GM10266 (cell line): ENCODE measurements at regions not wholly inside any gene's neighbourhood (a gene's known extent, or its start where the extent isn't known, plus 50 kb on each side); places are given as distances from the start of the nearest gene placed in this dataset.

Source experiments
- DNase-seq: peaks from one replicate; pipeline ENCODE4 v3.0.0; 2012; ENCODE audit errors: extremely low spot score
- CTCF ChIP-seq: IDR thresholded peaks from 2 replicates; pipeline ENCODE4 v1.5.1; 2012; ENCODE audit warnings: mild to moderate bottlenecking, low read depth; ENCODE audit not compliant: control insufficient read depth, insufficient read depth; ENCODE audit errors: missing control alignments

GRCh38 chr18:53789376-53790247 lies 434.9 kb downstream of the MBD2 start:
- no peak for DNase-seq
- no peak for TF ChIP-seq CTCF

- TF ChIP-seq CTCF: no peak
- no peak for DNase-seq
These were observed 438.7 kb downstream of the MBD2 start for GRCh38 chr18:53785811-53786210.

GRCh38 chr18:53784253-53784652 lies 440.2 kb downstream of the MBD2 start:
- no peak for DNase-seq
- no peak for TF ChIP-seq CTCF

GRCh38 chr18:53780666-53781065 lies 443.8 kb downstream of the MBD2 start:
- no peak for TF ChIP-seq CTCF
- DNase-seq: no peak

GRCh38 chr18:53772293-53772692 lies 452.2 kb downstream of the MBD2 start:
- no peak for TF ChIP-seq CTCF
- no peak for DNase-seq

- no peak for DNase-seq
- TF ChIP-seq CTCF: no peak
These were observed 452.8 kb downstream of the MBD2 start for GRCh38 chr18:53771664-53772063.

GRCh38 chr18:53765211-53765610 lies 459.3 kb downstream of the MBD2 start:
- DNase-seq: no peak
- no peak for TF ChIP-seq CTCF
